HG03342 (cell line): ENCODE measurements at regions not wholly inside any gene's neighbourhood (a gene's known extent, or its start where the extent isn't known, plus 50 kb on each side); places are given as distances from the start of the nearest gene placed in this dataset.

Experiments
- ATAC-seq: cut with Tn5 transposase; IDR thresholded peaks from one replicate; pipeline ENCODE4 v1.9.1; 2021; ENCODE audit warnings: mild to moderate bottlenecking, moderate library complexity; ENCODE audit not compliant: unreplicated experiment

GRCh38 chr17:77426676-77427386 is 286.1 kb downstream of the SEC14L1 start:
- no peak for ATAC-seq

GRCh38 chr17:77427391-77427991 is 286.7 kb downstream of the SEC14L1 start:
- ATAC-seq: no peak

- no peak for ATAC-seq
These were observed 287.4 kb downstream of the SEC14L1 start for GRCh38 chr17:77428020-77428748.

- no peak for ATAC-seq
These were observed 288.1 kb downstream of the SEC14L1 start for GRCh38 chr17:77428749-77429368.

- no peak for ATAC-seq
These were observed 288.7 kb downstream of the SEC14L1 start for GRCh38 chr17:77429369-77429968.

- no peak for ATAC-seq
These were observed 289.4 kb downstream of the SEC14L1 start for GRCh38 chr17:77429969-77430752.

- no peak for ATAC-seq
These were observed 291.4 kb downstream of the SEC14L1 start for GRCh38 chr17:77432034-77432661.

- ATAC-seq: no peak
These were observed 292.0 kb downstream of the SEC14L1 start for GRCh38 chr17:77432742-77433141.

- ATAC-seq: no peak
These were observed 292.8 kb downstream of the SEC14L1 start for GRCh38 chr17:77433385-77434135.

GRCh38 chr17:77434136-77435114 is 293.7 kb downstream of the SEC14L1 start:
- no peak for ATAC-seq

- ATAC-seq: no peak
These were observed 294.7 kb downstream of the SEC14L1 start for GRCh38 chr17:77435272-77436057.

- no peak for ATAC-seq
These were observed 295.3 kb downstream of the SEC14L1 start for GRCh38 chr17:77436058-77436442.

- no peak for ATAC-seq
These were observed 295.7 kb downstream of the SEC14L1 start for GRCh38 chr17:77436481-77436880.

- ATAC-seq: no peak
These were observed 296.2 kb downstream of the SEC14L1 start for GRCh38 chr17:77437017-77437416.

GRCh38 chr17:77437747-77438146 is 297.0 kb downstream of the SEC14L1 start:
- ATAC-seq: no peak

GRCh38 chr17:77438241-77439188 is 297.7 kb downstream of the SEC14L1 start:
- ATAC-seq: no peak
